Mesenchymal stem cell (in vitro differentiated cells and primary cell): ENCODE measurements at regions not wholly inside any gene's neighbourhood (a gene's known extent, or its start where the extent isn't known, plus 50 kb on each side); places are given as distances from the start of the nearest gene placed in this dataset.

Experiments used
- DNase-seq: peaks from one replicate; pipeline ENCODE4 v3.0.0-alpha.2; 2013
- H2AFZ ChIP-seq: one replicate; pipeline ENCODE4 v1.6.1; 2013; ENCODE audit warnings: low read depth, mild to moderate bottlenecking, control low read depth, inconsistent platforms, low read length, moderate library complexity
- H2AK5ac ChIP-seq: 2 replicates; pipeline ENCODE4 v1.6.1; 2013; ENCODE audit warnings: low read length, moderate library complexity, mild to moderate bottlenecking, inconsistent platforms; ENCODE audit not compliant: severe bottlenecking
- H2BK120ac ChIP-seq: one replicate; pipeline ENCODE4 v1.6.1; 2013; ENCODE audit warnings: low read depth, mild to moderate bottlenecking, inconsistent platforms, low read length, moderate library complexity
- H2BK12ac ChIP-seq, 2 experiments: one replicate each; pipeline ENCODE4 v1.6.1; 2013; ENCODE audit warnings: inconsistent platforms in 2 of 2, low read length in 2 of 2, mild to moderate bottlenecking in 2 of 2, moderate library complexity in 2 of 2, control low read depth in 1 of 2
- H2BK15ac ChIP-seq: one replicate; pipeline ENCODE4 v1.6.1; 2013; ENCODE audit warnings: mild to moderate bottlenecking, low read depth, inconsistent platforms; ENCODE audit not compliant: poor library complexity, severe bottlenecking
- H2BK5ac ChIP-seq: 2 replicates; pipeline ENCODE4 v1.6.1; 2013; ENCODE audit warnings: low read depth, mild to moderate bottlenecking, low read length, control low read depth, inconsistent platforms; ENCODE audit not compliant: poor library complexity, severe bottlenecking
- H3K14ac ChIP-seq, 2 experiments: one replicate each; pipeline ENCODE4 v1.6.1; 2013; ENCODE audit warnings: inconsistent platforms in 2 of 2, low read length in 2 of 2, control low read depth in 1 of 2, mild to moderate bottlenecking in 1 of 2, moderate library complexity in 1 of 2
- H3K18ac ChIP-seq, 2 experiments: one replicate each; pipeline ENCODE4 v1.6.1; 2013; ENCODE audit warnings: inconsistent platforms in 2 of 2, low read length in 2 of 2, control low read depth in 1 of 2, low read depth in 1 of 2, mild to moderate bottlenecking in 1 of 2
- H3K23ac ChIP-seq, 2 experiments: one replicate each; pipeline ENCODE4 v1.6.1; 2013; ENCODE audit warnings: inconsistent platforms in 2 of 2, low read length in 2 of 2, mild to moderate bottlenecking in 2 of 2, moderate library complexity in 2 of 2, control low read depth in 1 of 2
- H3K27ac ChIP-seq: 2 replicates; pipeline ENCODE4 v1.5.1; 2013; ENCODE audit warnings: mild to moderate bottlenecking, moderate library complexity, low read length, control low read depth, inconsistent platforms; ENCODE audit not compliant: poor library complexity, severe bottlenecking
- H3K27me3 ChIP-seq, 2 experiments: 2 replicates each; pipeline versions ENCODE4 v1.6.1 to v1.7.0; 2013; ENCODE audit warnings: low read length in 2 of 2, mild to moderate bottlenecking in 2 of 2, moderate library complexity in 2 of 2, control low read depth in 1 of 2, inconsistent platforms in 1 of 2; ENCODE audit not compliant: control insufficient read depth in 1 of 2, insufficient read depth in 1 of 2
- H3K36me3 ChIP-seq, 2 experiments: 2 replicates each; pipeline versions ENCODE4 v1.6.1 to v1.7.0; 2013; ENCODE audit warnings: low read length in 2 of 2, control low read depth in 1 of 2, inconsistent platforms in 1 of 2, low read depth in 1 of 2, mild to moderate bottlenecking in 1 of 2; ENCODE audit not compliant: insufficient read depth in 2 of 2, control insufficient read depth in 1 of 2
- H3K4ac ChIP-seq, 2 experiments: one replicate each; pipeline ENCODE4 v1.6.1; 2013; ENCODE audit warnings: inconsistent platforms in 2 of 2, low read length in 2 of 2, mild to moderate bottlenecking in 2 of 2, moderate library complexity in 2 of 2, control low read depth in 1 of 2, low read depth in 1 of 2
- H3K4me1 ChIP-seq: 2 replicates; pipeline ENCODE4 v1.6.1; 2013; ENCODE audit warnings: low read depth, low read length, control low read depth; ENCODE audit not compliant: control insufficient read depth, insufficient read depth
- H3K4me2 ChIP-seq: 2 replicates; pipeline ENCODE4 v1.6.1; 2013; ENCODE audit warnings: low read length, mild to moderate bottlenecking, inconsistent platforms; ENCODE audit not compliant: poor library complexity, severe bottlenecking
- H3K4me3 ChIP-seq, 2 experiments: 2 replicates each; pipeline versions ENCODE4 v1.5.1 to v1.7.0; 2013; ENCODE audit warnings: low read length in 2 of 2, mild to moderate bottlenecking in 2 of 2, control low read depth in 1 of 2, low read depth in 1 of 2; ENCODE audit not compliant: insufficient read depth in 1 of 2
- H3K79me1 ChIP-seq: replicated peaks from 2 replicates; pipeline ENCODE4 v1.6.1; 2013; ENCODE audit warnings: mild to moderate bottlenecking, control low read depth, low read length, inconsistent platforms; ENCODE audit not compliant: poor library complexity, severe bottlenecking
- H3K9ac ChIP-seq: 2 replicates; pipeline ENCODE4 v1.7.0; 2013; ENCODE audit warnings: mild to moderate bottlenecking, low read length, moderate library complexity
- H3K9me3 ChIP-seq: 2 replicates; pipeline ENCODE4 v1.7.0; 2013; ENCODE audit warnings: mild to moderate bottlenecking, low read length; ENCODE audit not compliant: control insufficient read depth
- H4K8ac ChIP-seq: one replicate; pipeline ENCODE4 v1.6.1; 2013; ENCODE audit warnings: inconsistent platforms, mild to moderate bottlenecking, low read length, moderate library complexity
- H4K91ac ChIP-seq: one replicate; pipeline ENCODE4 v1.6.1; 2013; ENCODE audit warnings: mild to moderate bottlenecking, low read length, inconsistent platforms
- WGBS: methylation state at CpG from one replicate; pipeline ENCODE4 v1.1.7; 2013; ENCODE audit warnings: mixed read lengths; 5-methylcytosine and 5-hydroxymethylcytosine counted together

DNA sequence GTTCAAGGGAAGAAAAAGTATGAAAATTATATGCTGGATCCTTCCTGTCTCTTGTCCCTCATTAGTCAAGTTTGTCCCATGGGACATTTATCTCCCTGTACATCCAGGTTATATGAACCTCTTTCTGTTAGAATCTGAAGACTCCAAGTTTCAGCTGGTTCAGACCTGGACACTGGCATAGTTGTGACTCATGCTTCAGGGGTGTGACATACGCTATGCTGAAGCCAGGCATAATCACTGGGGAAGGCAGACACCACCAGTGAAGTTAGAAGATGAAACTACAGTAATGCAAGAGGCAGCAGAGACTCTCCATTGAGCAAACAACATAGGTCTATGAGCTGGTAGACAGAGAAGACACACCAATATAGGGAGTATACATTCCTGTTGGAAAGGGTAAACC, 269.7 kb upstream of the SLC8A1 start:
- no peaks in the 10 kb centered on the region for H3K79me1 ChIP-seq
- no peaks in the 10 kb centered on the region for H3K4me1 ChIP-seq
- no peak for DNase-seq
- H3K36me3 ChIP-seq, result no peaks in the 10 kb centered on the region
- no peak overlapping the region for H3K4ac ChIP-seq
- 56% methylated on average over 1 of the region's 1 CpG for WGBS
- no peak overlapping the region for H2BK120ac ChIP-seq
- no peak overlapping the region for H2AFZ ChIP-seq
- no peak overlapping the region for H2AK5ac ChIP-seq
- no peak overlapping the region for H3K18ac ChIP-seq
- no peak overlapping the region for H3K4me2 ChIP-seq
- no peak overlapping the region for H2BK12ac ChIP-seq
- no peak overlapping the region for H4K91ac ChIP-seq
- H3K4me3 ChIP-seq, result no peak overlapping the region
- no peak overlapping the region for H4K8ac ChIP-seq
- no peaks in the 10 kb centered on the region for H3K27me3 ChIP-seq
- no peak overlapping the region for H3K23ac ChIP-seq
- H3K9me3 ChIP-seq, result no peaks in the 10 kb centered on the region
- H3K14ac ChIP-seq, result no peak overlapping the region
- H3K27ac ChIP-seq, result no peak overlapping the region
- H2BK15ac ChIP-seq, result no peak overlapping the region
- no peak overlapping the region for H2BK5ac ChIP-seq
- no peak overlapping the region for H3K9ac ChIP-seq

DNA sequence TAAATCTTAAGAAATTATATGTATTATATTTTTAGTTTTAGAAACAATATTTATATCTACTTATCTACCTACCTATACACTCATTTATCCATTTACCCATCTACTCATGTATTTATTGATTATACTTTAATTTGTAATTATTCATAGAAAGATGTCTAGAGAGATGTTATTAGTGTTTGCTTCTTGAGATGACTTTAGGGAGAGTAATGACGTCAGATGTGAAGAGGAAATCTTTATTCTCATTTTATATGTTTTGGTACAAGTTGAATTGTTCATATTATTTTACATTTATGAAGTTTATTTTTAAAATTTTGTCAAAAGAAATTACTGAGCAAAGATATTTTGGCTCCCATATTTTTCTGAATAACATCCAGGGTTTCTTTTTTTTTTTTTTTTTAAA, 271.3 kb upstream of the SLC8A1 start:
- no peak overlapping the region for H4K8ac ChIP-seq
- no peak overlapping the region for H2AFZ ChIP-seq
- H2BK15ac ChIP-seq, result no peak overlapping the region
- H3K4ac ChIP-seq, result no peak overlapping the region
- DNase-seq, result no peak
- no peak overlapping the region for H2BK5ac ChIP-seq
- no peak overlapping the region for H3K27ac ChIP-seq
- no peak overlapping the region for H4K91ac ChIP-seq
- WGBS, result no CpG with 5 or more reads among the region's 1 CpG
- H3K23ac ChIP-seq, result no peak overlapping the region
- H3K4me2 ChIP-seq, result no peak overlapping the region
- no peak overlapping the region for H3K18ac ChIP-seq
- H3K4me1 ChIP-seq, result no peaks in the 10 kb centered on the region
- no peaks in the 10 kb centered on the region for H3K27me3 ChIP-seq
- H3K9me3 ChIP-seq, result no peaks in the 10 kb centered on the region
- no peak overlapping the region for H3K4me3 ChIP-seq
- H2BK120ac ChIP-seq, result no peak overlapping the region
- H3K9ac ChIP-seq, result no peak overlapping the region
- H2BK12ac ChIP-seq, result no peak overlapping the region
- H3K79me1 ChIP-seq, result no peaks in the 10 kb centered on the region
- no peak overlapping the region for H2AK5ac ChIP-seq
- H3K36me3 ChIP-seq, result no peaks in the 10 kb centered on the region
- no peak overlapping the region for H3K14ac ChIP-seq

DNA sequence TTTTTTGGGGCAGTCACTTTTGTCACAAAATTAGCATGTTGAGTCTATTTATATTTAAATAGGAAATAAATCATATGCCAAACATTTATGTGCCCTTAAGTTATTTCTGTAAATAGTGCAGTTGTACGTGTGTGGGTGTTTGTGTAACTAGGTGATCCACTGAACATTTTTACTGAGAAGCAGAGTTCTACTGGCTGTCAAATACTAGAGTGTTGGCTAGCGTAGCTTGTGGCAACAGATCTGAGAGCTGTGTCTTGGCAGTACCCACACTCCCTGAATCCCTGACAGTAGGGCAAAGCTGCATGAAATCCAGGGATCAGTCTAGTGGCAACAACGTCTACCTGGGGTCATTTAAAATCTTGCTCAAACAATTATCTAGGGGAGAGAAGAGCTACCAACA, 273.1 kb upstream of the SLC8A1 start:
- Histone ChIP-seq H3K4me1 (no peaks in the 10 kb centered on the region), H3K27me3 (no peaks in the 10 kb centered on the region), H4K8ac (no peak overlapping the region), H2BK12ac (no peak overlapping the region), H2BK15ac (no peak overlapping the region), H3K14ac (no peak overlapping the region), H3K9me3 (no peaks in the 10 kb centered on the region), H3K23ac (no peak overlapping the region), H4K91ac (no peak overlapping the region), H2BK120ac (no peak overlapping the region), H3K4ac (no peak overlapping the region), H3K4me3 (no peak overlapping the region), H2AFZ (no peak overlapping the region), H2BK5ac (no peak overlapping the region), H3K79me1 (no peaks in the 10 kb centered on the region), H3K27ac (no peak overlapping the region), H2AK5ac (no peak overlapping the region), H3K36me3 (no peaks in the 10 kb centered on the region), H3K18ac (no peak overlapping the region), H3K4me2 (no peak overlapping the region), H3K9ac (no peak overlapping the region)
- 83% methylated on average over 3 of the region's 3 CpGs for whole genome bisulfite sequencing
- no peak for DNase-seq

DNA sequence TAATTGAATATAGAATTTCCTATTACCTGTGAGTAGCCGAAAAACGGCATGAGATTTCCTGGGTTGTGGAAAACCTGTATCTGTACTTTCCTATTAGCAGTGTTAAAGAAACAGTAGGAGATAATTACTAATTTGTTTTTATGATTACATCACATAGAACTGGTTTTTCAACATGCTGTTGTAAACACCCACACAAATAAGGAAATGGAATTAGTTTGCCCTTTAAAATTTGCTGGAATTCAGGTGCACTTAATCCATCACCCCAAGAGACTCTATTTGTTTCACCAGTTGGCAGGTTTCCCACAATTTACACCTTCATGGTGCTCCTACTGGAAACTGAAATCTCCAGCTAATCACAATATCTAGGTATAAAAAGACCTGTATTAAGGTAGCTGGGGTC, 274.1 kb upstream of the SLC8A1 start:
- H3K23ac ChIP-seq, result no peak overlapping the region
- no peak overlapping the region for H3K4me3 ChIP-seq
- H3K9me3 ChIP-seq, result no peaks in the 10 kb centered on the region
- H3K36me3 ChIP-seq, result no peaks in the 10 kb centered on the region
- H4K8ac ChIP-seq, result no peak overlapping the region
- no peaks in the 10 kb centered on the region for H3K4me1 ChIP-seq
- DNase-seq, result no peak
- H3K4ac ChIP-seq, result no peak overlapping the region
- no peak overlapping the region for H3K9ac ChIP-seq
- H4K91ac ChIP-seq, result no peak overlapping the region
- H3K27ac ChIP-seq, result no peak overlapping the region
- WGBS, result no CpG with 5 or more reads among the region's 2 CpGs
- H2BK5ac ChIP-seq, result no peak overlapping the region
- H2BK120ac ChIP-seq, result no peak overlapping the region
- H2AK5ac ChIP-seq, result no peak overlapping the region
- H3K27me3 ChIP-seq, result no peaks in the 10 kb centered on the region
- no peaks in the 10 kb centered on the region for H3K79me1 ChIP-seq
- H2BK12ac ChIP-seq, result no peak overlapping the region
- H3K18ac ChIP-seq, result no peak overlapping the region
- H3K14ac ChIP-seq, result no peak overlapping the region
- no peak overlapping the region for H3K4me2 ChIP-seq
- no peak overlapping the region for H2AFZ ChIP-seq
- H2BK15ac ChIP-seq, result no peak overlapping the region
